RWPE2 (cell line): ENCODE measurements at regions not wholly inside any gene's neighbourhood (a gene's known extent, or its start where the extent isn't known, plus 50 kb on each side); places are given as distances from the start of the nearest gene placed in this dataset.

ENCODE experiments used
- ATAC-seq: fragments of 200-7000 bp; cut with Tn5 transposase; 3 replicates; pipeline ENCODE4 v1.9.1; 2021; ENCODE audit warnings: low read depth
- DNase-seq: peaks from one replicate; pipeline ENCODE4 v3.0.0-alpha.2; 2020; ENCODE audit warnings: low spot score
- H3K27ac ChIP-seq: fragments of 450-650 bp; 2 replicates; pipeline ENCODE4 v1.5.1; 2017; ENCODE audit warnings: mild to moderate bottlenecking; ENCODE audit not compliant: poor library complexity, severe bottlenecking
- H3K27me3 ChIP-seq: fragments of 250-450 bp; sonication (Bioruptor Pico); 2 replicates; pipeline ENCODE4 v1.5.1; 2021; ENCODE audit warnings: mild to moderate bottlenecking, moderate library complexity; ENCODE audit not compliant: insufficient read depth, poor library complexity, severe bottlenecking
- H3K36me3 ChIP-seq: fragments of 250-450 bp; sonication (Bioruptor Pico); 2 replicates; pipeline ENCODE4 v1.5.1; 2020; ENCODE audit warnings: low read depth, mild to moderate bottlenecking, moderate library complexity
- H3K4me1 ChIP-seq: fragments of 250-450 bp; sonication (Bioruptor Pico); 2 replicates; pipeline ENCODE4 v1.5.1; 2021; ENCODE audit warnings: mild to moderate bottlenecking, moderate library complexity; ENCODE audit not compliant: insufficient read depth, poor library complexity, severe bottlenecking
- H3K4me3 ChIP-seq: fragments of 250-450 bp; sonication (Bioruptor Pico); 2 replicates; pipeline ENCODE4 v1.5.1; 2021; ENCODE audit warnings: mild to moderate bottlenecking, moderate library complexity; ENCODE audit not compliant: severe bottlenecking
- H3K9me3 ChIP-seq: fragments of 250-450 bp; sonication (Bioruptor Pico); 2 replicates; pipeline ENCODE4 v1.5.1; 2021; ENCODE audit warnings: mild to moderate bottlenecking, moderate library complexity; ENCODE audit not compliant: severe bottlenecking
- CTCF ChIP-seq: fragments of 450-650 bp; IDR thresholded peaks from one replicate; pipeline ENCODE4 v1.5.1; 2017; ENCODE audit warnings: mild to moderate bottlenecking, moderate library complexity; ENCODE audit not compliant: poor library complexity, severe bottlenecking

GRCh38 chr6:166721576-166721975, 94.5 kb upstream of the RPS6KA2 start:
- no peak for TF ChIP-seq CTCF
- ATAC-seq (no peak), DNase-seq (no peak)
- no peaks in the 10 kb centered on the region for H3K4me1 ChIP-seq
- no peaks in the 10 kb centered on the region for H3K36me3 ChIP-seq
- no peak overlapping the region for H3K4me3 ChIP-seq
- H3K9me3 ChIP-seq, result no peaks in the 10 kb centered on the region
- H3K27ac ChIP-seq, result no peak overlapping the region
- no peaks in the 10 kb centered on the region for H3K27me3 ChIP-seq

DNA sequence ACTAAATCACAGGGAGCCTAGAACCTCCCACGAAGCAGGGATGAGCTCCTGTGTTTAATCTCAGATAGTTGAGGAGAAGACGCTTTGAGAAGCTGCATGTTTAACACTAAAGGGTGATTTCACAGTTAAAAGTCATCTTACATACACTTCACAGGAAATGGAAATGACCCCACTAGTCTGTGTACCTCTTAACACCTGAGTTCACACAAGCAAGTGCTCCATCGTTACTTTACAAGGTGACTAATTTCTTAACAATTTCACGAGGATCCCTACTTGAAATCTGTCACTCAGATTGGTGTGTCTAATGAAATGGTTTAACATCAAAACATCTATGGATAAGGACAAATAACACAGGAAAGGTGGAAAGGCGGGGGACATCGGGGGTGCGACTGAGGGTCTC, 93.8 kb upstream of the RPS6KA2 start:
- no peak for TF ChIP-seq CTCF
- Histone ChIP-seq H3K4me3 (no peak overlapping the region), H3K36me3 (no peaks in the 10 kb centered on the region), H3K9me3 (no peaks in the 10 kb centered on the region), H3K27me3 (no peaks in the 10 kb centered on the region), H3K4me1 (no peaks in the 10 kb centered on the region), H3K27ac (no peak overlapping the region)
- ATAC-seq (peak; percentile 42; the same call in 1 of the 3 replicates), DNase-seq (no peak)

DNA sequence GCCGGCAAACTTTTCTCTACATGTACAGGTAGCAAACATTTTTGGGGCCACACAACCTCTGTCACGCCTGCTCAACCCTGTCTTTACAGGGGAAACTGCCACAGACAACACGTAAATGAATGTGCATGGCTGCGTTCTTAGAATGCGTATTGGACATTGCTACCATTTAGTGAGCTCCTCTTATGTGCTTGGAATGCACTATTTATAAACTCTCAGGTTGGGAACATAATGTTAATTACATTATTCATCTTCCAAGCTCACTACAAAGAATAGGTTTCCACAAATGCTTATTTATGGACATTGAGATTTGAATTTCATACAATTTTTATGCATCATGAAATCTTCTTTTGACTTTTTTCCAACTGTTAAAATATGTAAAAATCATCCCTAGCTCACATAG, 92.0 kb upstream of the RPS6KA2 start:
- Histone ChIP-seq H3K27me3 (no peaks in the 10 kb centered on the region), H3K27ac (no peak overlapping the region), H3K4me3 (no peak overlapping the region), H3K9me3 (no peaks in the 10 kb centered on the region), H3K36me3 (no peaks in the 10 kb centered on the region), H3K4me1 (no peaks in the 10 kb centered on the region)
- ATAC-seq, result no peak
- DNase-seq, result no peak
- no peak for TF ChIP-seq CTCF

- no peak for ATAC-seq
- Histone ChIP-seq H3K36me3 (no peaks in the 10 kb centered on the region), H3K9me3 (no peaks in the 10 kb centered on the region), H3K27me3 (no peaks in the 10 kb centered on the region), H3K4me1 (no peaks in the 10 kb centered on the region), H3K27ac (no peak overlapping the region), H3K4me3 (no peak overlapping the region)
- TF ChIP-seq CTCF, result no peak
- no peak for DNase-seq
These were observed 91.5 kb upstream of the RPS6KA2 start for GRCh38 chr6:166718516-166718915.

DNA sequence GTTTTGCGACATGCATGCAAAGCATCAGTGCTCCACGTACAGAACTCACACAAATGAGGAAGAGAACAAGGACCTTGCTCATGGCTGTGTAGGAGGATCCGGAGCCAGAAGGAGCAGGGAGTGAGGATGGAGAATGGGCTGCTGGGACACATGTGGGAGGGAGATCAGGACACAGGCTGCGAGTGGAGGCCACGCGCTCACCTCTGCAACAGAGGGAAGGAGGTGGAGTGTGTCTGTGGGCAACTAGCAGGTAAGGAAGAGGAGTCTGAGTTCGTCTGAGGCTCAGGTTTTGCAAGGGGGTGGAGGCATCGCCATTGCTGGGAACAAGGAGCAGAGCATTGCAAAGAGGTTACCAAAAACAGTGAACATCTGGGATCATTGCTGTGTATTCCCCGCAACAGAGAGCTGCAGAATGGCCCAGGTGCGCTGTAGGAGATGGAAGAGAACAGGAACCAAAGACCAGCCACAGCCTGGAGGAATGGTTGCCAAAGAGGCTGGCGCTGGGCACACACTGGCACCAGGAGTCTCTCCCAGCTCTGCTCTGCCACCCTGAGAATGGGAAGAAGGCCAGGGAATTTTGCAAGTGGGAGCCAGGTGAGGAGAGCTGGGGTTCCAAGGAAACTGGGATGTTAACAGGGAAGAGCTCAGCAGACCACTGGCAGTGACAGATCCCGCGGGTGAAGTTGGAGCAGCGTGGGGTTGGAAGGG, 90.0 kb upstream of the RPS6KA2 start:
- no peaks in the 10 kb centered on the region for H3K27me3 ChIP-seq
- TF ChIP-seq CTCF, result no peak
- H3K4me1 ChIP-seq, result no peaks in the 10 kb centered on the region
- no peak overlapping the region for H3K27ac ChIP-seq
- H3K36me3 ChIP-seq, result no peaks in the 10 kb centered on the region
- H3K9me3 ChIP-seq, result no peaks in the 10 kb centered on the region
- no peak overlapping the region for H3K4me3 ChIP-seq
- ATAC-seq, result 0 out of 3 replicates have a peak, but pooled peaks have one; percentile 21
- DNase-seq, result no peak
